IMR-90 (cell line): ENCODE measurements at regions not wholly inside any gene's neighbourhood (a gene's known extent, or its start where the extent isn't known, plus 50 kb on each side); places are given as distances from the start of the nearest gene placed in this dataset.

Experiments
- ATAC-seq: fragments of 200-7000 bp; cut with Tn5 transposase; 2 replicates; pipeline ENCODE4 v1.9.1; 2020; ENCODE audit warnings: low read depth, mild to moderate bottlenecking, moderate library complexity
- BruUV-seq: library from RNA; stranded (reverse); fragments of 400-500 nt; replicated peaks from 2 replicates; lab custom pipeline; 2021; lab: Mats Ljungman, UMichigan
- CTCF ChIA-PET: fragments of 300-600 bp; formaldehyde crosslinking; extraction: SDS; loops from one replicate; lab custom pipeline; 2021; ENCODE audit warnings: antibody characterized with exemption; lab: Yijun Ruan, JAX
- POLR2A ChIA-PET: fragments of 300-600 bp; sonication (Branson Sonifier 250); formaldehyde crosslinking; loops from one replicate; lab custom pipeline; 2022; ENCODE audit warnings: antibody characterized with exemption; ENCODE audit not compliant: unreplicated experiment; lab: Charles Lee
- DNase-seq: peaks from one replicate; pipeline ENCODE4 v3.0.0; 2013
- H2AFZ ChIP-seq: replicated peaks from 2 replicates; pipeline ENCODE3; 2013; ENCODE audit warnings: low read length, mild to moderate bottlenecking; ENCODE audit not compliant: poor library complexity
- H2AK5ac ChIP-seq: 2 replicates; pipeline ENCODE4 v1.6.1; 2013; ENCODE audit warnings: low read depth, low read length, inconsistent platforms
- H2AK9ac ChIP-seq: replicated peaks from 2 replicates; pipeline ENCODE3; 2013; ENCODE audit warnings: mild to moderate bottlenecking, low read depth, low read length, moderate library complexity; ENCODE audit not compliant: poor library complexity
- H2BK120ac ChIP-seq: 2 replicates; pipeline ENCODE4 v1.6.1; 2013; ENCODE audit warnings: low read depth, low read length, inconsistent platforms
- H2BK15ac ChIP-seq: 3 replicates; pipeline ENCODE4 v1.6.1; 2013; ENCODE audit warnings: low read depth, low read length, inconsistent platforms
- H2BK20ac ChIP-seq: 2 replicates; pipeline ENCODE4 v1.6.1; 2013; ENCODE audit warnings: low read depth, mild to moderate bottlenecking, inconsistent platforms, low read length, moderate library complexity
- H2BK5ac ChIP-seq: 2 replicates; pipeline ENCODE4 v1.6.1; 2013; ENCODE audit warnings: mild to moderate bottlenecking, low read depth, low read length, inconsistent platforms; ENCODE audit not compliant: poor library complexity, severe bottlenecking
- H3K14ac ChIP-seq: replicated peaks from 2 replicates; pipeline ENCODE4 v1.6.1; 2013; ENCODE audit warnings: low read depth, low read length, inconsistent platforms
- H3K18ac ChIP-seq: 2 replicates; pipeline ENCODE4 v1.6.1; 2013; ENCODE audit warnings: low read depth, low read length, control low read depth
- H3K23ac ChIP-seq: 2 replicates; pipeline ENCODE4 v1.6.1; 2013; ENCODE audit warnings: low read depth, low read length, inconsistent platforms
- H3K27ac ChIP-seq: 2 replicates; pipeline ENCODE4 v1.5.1; 2013; ENCODE audit warnings: mild to moderate bottlenecking, control low read depth, low read length; ENCODE audit not compliant: insufficient read depth
- H3K27me3 ChIP-seq: 2 replicates; pipeline ENCODE4 v1.6.1; 2013; ENCODE audit warnings: low read length; ENCODE audit not compliant: control insufficient read depth, insufficient read depth
- H3K36me3 ChIP-seq: 2 replicates; pipeline ENCODE4 v1.6.1; 2013; ENCODE audit warnings: low read length, mixed read lengths; ENCODE audit not compliant: control insufficient read depth, insufficient read depth
- H3K4ac ChIP-seq: 2 replicates; pipeline ENCODE4 v1.6.1; 2013; ENCODE audit warnings: low read depth, low read length, inconsistent platforms
- H3K4me1 ChIP-seq: 2 replicates; pipeline ENCODE4 v1.6.1; 2013; ENCODE audit warnings: low read length, mixed read lengths; ENCODE audit not compliant: control insufficient read depth, insufficient read depth
- H3K4me2 ChIP-seq: 2 replicates; pipeline ENCODE4 v1.6.1; 2013; ENCODE audit warnings: low read depth, mild to moderate bottlenecking, control low read depth, low read length, moderate library complexity
- H3K4me3 ChIP-seq: 2 replicates; pipeline ENCODE4 v1.5.1; 2013; ENCODE audit warnings: low read depth, mild to moderate bottlenecking, control low read depth, low read length, moderate library complexity; ENCODE audit not compliant: insufficient read depth
- H3K56ac ChIP-seq: 2 replicates; pipeline ENCODE4 v1.6.1; 2013; ENCODE audit warnings: low read length, inconsistent platforms; ENCODE audit not compliant: insufficient read depth; ENCODE audit errors: extremely low read depth
- H3K79me1 ChIP-seq, 2 experiments: 2 replicates each; pipeline ENCODE4 v1.6.1; 2013; ENCODE audit warnings: low read length in 2 of 2, inconsistent platforms in 1 of 2, low read depth in 1 of 2
- H3K9ac ChIP-seq: 2 replicates; pipeline ENCODE4 v1.6.1; 2013; ENCODE audit warnings: low read depth, low read length, control low read depth
- H3K9me1 ChIP-seq: 2 replicates; pipeline ENCODE4 v1.6.1; 2013; ENCODE audit warnings: low read length, inconsistent platforms; ENCODE audit not compliant: insufficient read depth
- H3K9me3 ChIP-seq: 2 replicates; pipeline ENCODE4 v1.6.1; 2013; ENCODE audit warnings: low read length; ENCODE audit not compliant: control insufficient read depth, insufficient read depth
- H4K20me1 ChIP-seq: 2 replicates; pipeline ENCODE4 v1.6.1; 2013; ENCODE audit warnings: low read length, inconsistent platforms; ENCODE audit not compliant: insufficient read depth
- H4K5ac ChIP-seq: 2 replicates; pipeline ENCODE4 v1.6.1; 2013; ENCODE audit warnings: mild to moderate bottlenecking, low read depth, low read length, control low read depth
- H4K8ac ChIP-seq, 2 experiments: 2 replicates each; pipeline ENCODE4 v1.6.1; 2013; ENCODE audit warnings: low read depth in 2 of 2, low read length in 2 of 2, control low read depth in 1 of 2, inconsistent platforms in 1 of 2
- H4K91ac ChIP-seq: 2 replicates; pipeline ENCODE4 v1.6.1; 2013; ENCODE audit warnings: low read depth, low read length, inconsistent platforms; ENCODE audit not compliant: insufficient read depth
- POLR2A ChIP-seq: IDR thresholded peaks from 2 replicates; pipeline ENCODE4 v1.6.1; 2012; ENCODE audit warnings: mild to moderate bottlenecking, low read depth, low read length
- dilution Hi-C: fragments of 300-500 bp; cut with HindIII; formaldehyde crosslinking; loops from one replicate; pipeline ENCODE4 v1.14.3; 2018; ENCODE audit warnings: low sequenced_read_pairs; ENCODE audit not compliant: unreplicated experiment
- in situ Hi-C: fragments of 300-500 bp; cut with MboI; formaldehyde crosslinking; loops from 3 replicates; pipeline ENCODE4 v1.14.3; 2019; ENCODE audit warnings: low sequenced_read_pairs, inconsistent platforms, mixed read lengths
- intact Hi-C: fragments of 100-400 bp; cut with micrococcal nuclease; formaldehyde crosslinking; loops from 2 replicates; pipeline ENCODE4 v1.10.0; 2022

DNA sequence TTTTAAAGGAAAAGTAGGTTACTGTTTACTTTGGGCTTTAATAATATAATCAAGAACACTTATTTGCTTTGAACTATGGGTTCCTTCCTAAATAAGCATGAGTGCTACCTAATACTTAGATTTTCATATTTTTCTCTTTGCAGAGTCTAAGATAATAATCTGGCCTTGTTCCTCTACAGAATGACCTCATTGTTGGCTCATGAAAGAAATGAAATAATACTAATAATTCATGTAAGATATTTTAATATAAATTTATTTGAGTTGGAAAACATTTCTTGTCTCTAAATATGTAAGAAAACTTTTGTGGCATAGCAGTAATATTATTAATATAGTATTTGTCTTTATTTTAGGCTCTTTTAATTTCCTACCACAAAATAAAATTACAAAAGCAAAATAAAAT is 601.3 kb downstream of the IQCM start:
- dilution Hi-C loops = no loop called here
- no peak overlapping the region for H2BK120ac ChIP-seq
- no peak overlapping the region for H2AK5ac ChIP-seq
- H3K9ac ChIP-seq = no peak overlapping the region
- ChIA-PET POLR2A (no interaction called here), CTCF (no interaction called here)
- no TSS peak for BruUV-seq
- intact Hi-C loops = no loop called here
- H2AK9ac ChIP-seq = no peak overlapping the region
- no peak for TF ChIP-seq POLR2A
- DNase-seq = no peak
- H3K9me3 ChIP-seq = peaks cover 5% of the 10 kb centered on the region
- no peak overlapping the region for H3K4me3 ChIP-seq
- H3K4me1 ChIP-seq = no peaks in the 10 kb centered on the region
- no peak overlapping the region for H3K4ac ChIP-seq
- no peak overlapping the region for H3K4me2 ChIP-seq
- no peaks in the 10 kb centered on the region for H4K20me1 ChIP-seq
- no peak overlapping the region for H2BK5ac ChIP-seq
- H3K27ac ChIP-seq = no peak overlapping the region
- H4K5ac ChIP-seq = no peak overlapping the region
- no peak overlapping the region for H2BK20ac ChIP-seq
- H3K9me1 ChIP-seq = no peaks in the 10 kb centered on the region
- no peak overlapping the region for H3K23ac ChIP-seq
- no peak overlapping the region for H4K8ac ChIP-seq
- no peak overlapping the region for H3K18ac ChIP-seq
- no peak for ATAC-seq
- H3K14ac ChIP-seq = no peak overlapping the region
- in situ Hi-C loops = no loop called here
- no peak overlapping the region for H3K56ac ChIP-seq
- H3K27me3 ChIP-seq = no peaks in the 10 kb centered on the region
- no peak overlapping the region for H2BK15ac ChIP-seq
- no peak overlapping the region for H4K91ac ChIP-seq
- H3K36me3 ChIP-seq = no peaks in the 10 kb centered on the region
- H3K79me1 ChIP-seq = no peaks in the 10 kb centered on the region
- no peak overlapping the region for H2AFZ ChIP-seq
